ENCODE measurements at regions not wholly inside any gene's neighbourhood (a gene's known extent, or its start where the extent isn't known, plus 50 kb on each side); places are given as distances from the start of the nearest gene placed in this dataset.
A peak's percentile ranks its signal among the peaks of the same experiment; 100 is the strongest.

DNA sequence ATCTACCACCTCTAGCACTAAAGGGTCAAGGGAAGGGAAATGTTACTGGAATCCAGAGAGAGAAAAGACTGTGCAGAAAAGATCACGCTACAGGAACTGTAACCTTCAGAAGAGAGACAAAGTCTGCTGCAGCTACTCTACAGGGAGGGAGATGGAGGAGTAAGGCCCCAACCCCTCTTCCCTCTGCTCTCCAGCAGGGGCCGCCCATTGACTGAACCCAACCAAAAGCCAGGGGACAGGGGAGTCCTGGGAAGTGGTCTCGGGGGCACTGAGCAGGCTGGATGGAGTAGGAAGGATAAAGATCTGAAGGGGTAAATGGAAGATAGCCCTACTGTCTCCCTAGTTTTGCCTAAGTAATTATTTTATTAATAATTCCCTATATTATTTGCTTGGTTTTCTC is 72.8 kb upstream of the NR5A2 start:
- no peak overlapping the region for H3K4me3 ChIP-seq (ENCODE audit: low read depth, low read length)
- TF ChIP-seq, protein P1, sequence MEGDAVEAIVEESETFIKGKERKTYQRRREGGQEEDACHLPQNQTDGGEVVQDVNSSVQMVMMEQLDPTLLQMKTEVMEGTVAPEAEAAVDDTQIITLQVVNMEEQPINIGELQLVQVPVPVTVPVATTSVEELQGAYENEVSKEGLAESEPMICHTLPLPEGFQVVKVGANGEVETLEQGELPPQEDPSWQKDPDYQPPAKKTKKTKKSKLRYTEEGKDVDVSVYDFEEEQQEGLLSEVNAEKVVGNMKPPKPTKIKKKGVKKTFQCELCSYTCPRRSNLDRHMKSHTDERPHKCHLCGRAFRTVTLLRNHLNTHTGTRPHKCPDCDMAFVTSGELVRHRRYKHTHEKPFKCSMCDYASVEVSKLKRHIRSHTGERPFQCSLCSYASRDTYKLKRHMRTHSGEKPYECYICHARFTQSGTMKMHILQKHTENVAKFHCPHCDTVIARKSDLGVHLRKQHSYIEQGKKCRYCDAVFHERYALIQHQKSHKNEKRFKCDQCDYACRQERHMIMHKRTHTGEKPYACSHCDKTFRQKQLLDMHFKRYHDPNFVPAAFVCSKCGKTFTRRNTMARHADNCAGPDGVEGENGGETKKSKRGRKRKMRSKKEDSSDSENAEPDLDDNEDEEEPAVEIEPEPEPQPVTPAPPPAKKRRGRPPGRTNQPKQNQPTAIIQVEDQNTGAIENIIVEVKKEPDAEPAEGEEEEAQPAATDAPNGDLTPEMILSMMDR (IDR thresholded peaks at IDR 0.05; ENCODE audit: insufficient read depth, low read depth, low read length, missing control alignments): peak; percentile 43
- DNase-seq (ENCODE audit: low read depth): peak; percentile 14

DNA sequence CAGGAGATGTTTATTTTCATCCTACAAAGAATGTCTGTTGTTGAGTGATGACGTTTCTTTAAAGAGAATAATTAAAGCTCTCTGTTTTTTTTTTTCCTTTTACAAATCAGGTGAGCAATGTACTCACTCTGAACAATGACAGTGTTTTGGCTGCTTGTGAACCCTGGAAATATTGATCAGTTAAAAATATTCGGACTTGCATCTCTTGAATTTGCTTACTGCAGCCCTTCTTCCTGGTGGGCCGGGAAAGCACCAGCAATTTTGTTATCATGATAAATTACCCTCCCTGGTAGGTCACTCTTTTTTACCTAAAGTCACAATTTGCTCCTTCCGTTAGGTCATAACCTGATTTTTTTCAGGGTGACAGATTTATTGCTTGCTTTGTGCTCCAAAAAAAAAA is 72.3 kb upstream of the NR5A2 start:
- no peak overlapping the region for H3K4me3 ChIP-seq (ENCODE audit: low read depth, low read length)
- TF ChIP-seq, protein P1 (IDR thresholded peaks at IDR 0.05; ENCODE audit: insufficient read depth, low read depth, low read length, missing control alignments): no peak
- no peak for DNase-seq (ENCODE audit: low read depth)

DNA sequence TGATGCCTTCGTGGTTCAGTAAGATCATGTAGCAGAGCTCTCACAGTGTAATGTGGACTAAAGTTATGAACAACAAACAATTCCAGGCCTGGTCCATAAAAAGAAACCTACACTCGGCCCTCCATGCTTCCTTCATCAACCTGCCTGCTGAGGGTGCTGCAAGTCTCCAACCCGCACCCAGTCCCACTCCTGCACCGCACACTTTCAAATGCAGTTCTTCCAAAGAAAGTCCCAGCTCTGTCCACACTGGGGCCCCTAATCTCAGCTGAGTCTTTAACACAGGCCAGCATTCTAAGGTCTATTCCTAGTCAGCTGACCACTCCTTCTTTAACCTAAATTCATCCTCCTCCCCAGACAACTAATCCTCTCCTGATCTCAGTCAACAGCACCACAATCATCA is 71.5 kb upstream of the NR5A2 start:
- TF ChIP-seq, protein P1 (IDR thresholded peaks at IDR 0.05; ENCODE audit: insufficient read depth, low read depth, low read length, missing control alignments): no peak
- H3K4me3 ChIP-seq (ENCODE audit: low read depth, low read length): no peak overlapping the region
- no peak for DNase-seq (ENCODE audit: low read depth)

DNA sequence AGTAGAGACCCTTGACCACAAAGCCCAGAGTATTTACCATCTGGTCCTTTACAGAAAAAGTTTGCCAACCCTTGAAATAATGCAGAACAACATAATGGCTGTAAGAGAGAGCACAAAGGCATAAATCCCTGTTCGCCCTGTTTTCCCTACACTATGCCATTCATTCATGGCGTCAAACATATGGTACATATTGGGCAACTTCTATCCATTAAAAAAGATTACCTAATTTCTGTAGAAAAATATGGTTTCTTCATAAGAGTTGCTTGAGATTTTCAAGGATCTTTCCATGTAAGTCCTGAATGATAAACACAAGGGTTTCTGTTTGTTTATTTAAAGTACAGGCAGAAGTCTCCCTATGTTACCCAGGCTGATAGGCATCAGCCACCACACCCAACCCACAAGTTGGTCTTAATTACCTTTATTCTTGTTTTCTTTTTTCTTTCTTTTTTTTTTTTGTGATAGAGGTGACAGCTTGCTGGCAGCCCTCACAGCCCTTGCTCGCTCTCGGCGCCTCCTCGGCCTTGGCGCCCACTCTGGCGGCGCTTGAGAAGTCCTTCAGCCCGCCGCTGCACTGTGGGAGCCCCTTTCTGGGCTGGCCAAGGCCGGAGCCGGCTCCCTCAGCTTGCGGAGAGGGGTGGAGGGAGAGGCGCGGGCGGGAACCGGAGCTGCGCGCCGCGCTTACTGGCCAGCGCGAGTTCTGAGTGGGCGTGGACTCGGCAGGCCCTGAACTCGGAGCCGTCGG is 68.3 kb upstream of the NR5A2 start:
- TF ChIP-seq, protein P1 (IDR thresholded peaks at IDR 0.05; ENCODE audit: insufficient read depth, low read depth, low read length, missing control alignments): no peak
- no peak for DNase-seq (ENCODE audit: low read depth)
- no peak overlapping the region for H3K4me3 ChIP-seq (ENCODE audit: low read depth, low read length)

DNA sequence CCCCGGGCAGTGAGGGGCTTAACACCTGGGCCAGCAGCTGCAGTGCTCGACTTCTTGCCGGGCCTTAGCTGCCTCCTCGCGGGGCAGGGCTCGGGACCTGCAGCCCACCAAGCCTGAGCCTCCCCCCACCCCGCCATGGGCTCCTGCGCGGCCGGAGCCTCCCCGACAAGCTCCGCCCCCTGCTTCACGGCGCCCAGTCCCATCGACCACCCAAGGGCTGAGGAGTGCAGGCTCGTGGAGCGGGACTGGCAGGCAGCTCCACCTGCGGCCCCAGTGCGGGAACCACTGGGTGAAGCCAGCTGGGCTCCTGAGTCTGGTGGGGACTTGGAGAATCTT is 67.8 kb upstream of the NR5A2 start:
- TF ChIP-seq, protein P1 (IDR thresholded peaks at IDR 0.05; ENCODE audit: insufficient read depth, low read depth, low read length, missing control alignments): no peak
- no peak overlapping the region for H3K4me3 ChIP-seq (ENCODE audit: low read depth, low read length)
- no peak for DNase-seq (ENCODE audit: low read depth)

DNA sequence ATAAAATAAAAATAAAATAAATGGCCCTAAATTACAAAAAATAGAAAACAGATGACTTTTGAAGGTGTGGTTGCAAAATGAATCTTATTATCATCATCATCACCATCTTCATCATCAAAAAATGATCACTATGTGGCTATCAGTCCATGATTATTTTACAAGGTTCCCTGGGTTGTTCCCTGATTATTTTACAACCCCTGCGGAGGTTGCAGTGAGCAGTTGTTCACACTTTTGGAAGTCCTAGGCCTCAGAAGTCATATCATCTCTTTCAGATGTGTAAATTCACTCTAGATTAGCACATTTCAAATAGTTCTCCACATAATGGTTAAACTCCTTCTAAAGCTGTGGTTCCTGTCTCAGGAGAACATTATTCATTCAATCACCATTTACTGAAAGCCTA is 57.4 kb upstream of the NR5A2 start:
- TF ChIP-seq, protein P1 (IDR thresholded peaks at IDR 0.05; ENCODE audit: insufficient read depth, low read depth, low read length, missing control alignments): no peak
- no peak overlapping the region for H3K4me3 ChIP-seq (ENCODE audit: low read depth, low read length)
- no peak for DNase-seq (ENCODE audit: low read depth)

Data from GM12865 (cell line).